Panc1 (cell line): ENCODE measurements at regions not wholly inside any gene's neighbourhood (a gene's known extent, or its start where the extent isn't known, plus 50 kb on each side); places are given as distances from the start of the nearest gene placed in this dataset.

Experiments used
- ATAC-seq: fragments of 200-7000 bp; cut with Tn5 transposase; 2 replicates; pipeline ENCODE4 v1.9.1; 2020; ENCODE audit warnings: mild to moderate bottlenecking, moderate library complexity
- BruUV-seq: library from RNA; stranded (reverse); fragments of 400-500 nt; replicated peaks from 2 replicates; lab custom pipeline; 2021; lab: Mats Ljungman, UMichigan
- CTCF ChIA-PET: fragments of 300-600 bp; sonication (Branson Sonifier 250); formaldehyde crosslinking; loops from one replicate; lab custom pipeline; 2022; ENCODE audit warnings: antibody characterized with exemption; lab: Charles Lee
- POLR2A ChIA-PET: fragments of 300-600 bp; sonication (Branson Sonifier 250); formaldehyde crosslinking; loops from one replicate; lab custom pipeline; 2022; ENCODE audit warnings: antibody characterized with exemption; lab: Charles Lee
- DNase-seq: peaks from one replicate; pipeline ENCODE4 v3.0.0-alpha.2; 2010; ENCODE audit warnings: low read depth, low spot score
- H3K27ac ChIP-seq: 2 replicates; pipeline ENCODE4 v1.5.1; 2011; ENCODE audit warnings: mild to moderate bottlenecking, low read length, inconsistent platforms
- H3K27me3 ChIP-seq: fragments of 200-500 bp; sonication (Bioruptor generic); 2 replicates; pipeline ENCODE4 v1.6.0; 2014; ENCODE audit warnings: low read length, inconsistent platforms; ENCODE audit not compliant: control insufficient read depth, insufficient read depth
- H3K36me3 ChIP-seq: fragments of 200-500 bp; sonication (Bioruptor generic); 2 replicates; pipeline ENCODE4 v1.5.1; 2014; ENCODE audit warnings: inconsistent platforms, mild to moderate bottlenecking, low read length, moderate library complexity; ENCODE audit not compliant: control insufficient read depth, insufficient read depth
- H3K4me1 ChIP-seq: 2 replicates; pipeline ENCODE4 v1.5.1; 2011; ENCODE audit warnings: inconsistent platforms, mild to moderate bottlenecking, low read length, moderate library complexity; ENCODE audit not compliant: control insufficient read depth, insufficient read depth
- H3K4me3 ChIP-seq, 2 experiments: 2 replicates each; pipeline ENCODE4 v1.5.1; 2011 to 2012; ENCODE audit warnings: low read depth in 2 of 2, low read length in 2 of 2, mild to moderate bottlenecking in 2 of 2, inconsistent platforms in 1 of 2, moderate library complexity in 1 of 2
- H3K9me3 ChIP-seq: fragments of 200-500 bp; sonication (Bioruptor generic); 2 replicates; pipeline ENCODE4 v1.5.1; 2014; ENCODE audit warnings: low read depth, mild to moderate bottlenecking, inconsistent platforms, low read length, moderate library complexity; ENCODE audit not compliant: control insufficient read depth, insufficient read depth
- POLR2AphosphoS5 ChIP-seq: IDR thresholded peaks from 2 replicates; pipeline ENCODE4 v1.6.1; 2012; ENCODE audit warnings: mild to moderate bottlenecking, low read depth, low read length, moderate library complexity
- SIN3A ChIP-seq: IDR thresholded peaks from 2 replicates; pipeline ENCODE4 v1.6.1; 2012; ENCODE audit warnings: low read depth, mild to moderate bottlenecking, low read length, moderate library complexity, borderline replicate concordance; ENCODE audit not compliant: insufficient read depth
- TCF7L2 ChIP-seq: IDR thresholded peaks from 2 replicates; pipeline ENCODE4 v1.6.1; 2011; ENCODE audit warnings: mild to moderate bottlenecking, low read depth, low read length, inconsistent platforms
- in situ Hi-C: cut with HindIII; loops from 2 replicates; pipeline ENCODE4 v1.10.0; 2016; ENCODE audit warnings: low sequenced_read_pairs, low pct_unique_long_range_greater_than_20kb
- intact Hi-C: fragments of 100-400 bp; cut with micrococcal nuclease; formaldehyde crosslinking; loops from one replicate; pipeline ENCODE4 v1.10.0; 2022; ENCODE audit not compliant: unreplicated experiment
- TF ChIP-seq, protein P1 (sequence below), 2 experiments: IDR thresholded peaks; 2 replicates each; pipeline ENCODE4 v1.6.1; 2011 to 2012; ENCODE audit warnings: low read depth in 2 of 2, control low read depth in 1 of 2, low read length in 1 of 2, mild to moderate bottlenecking in 1 of 2, moderate library complexity in 1 of 2; ENCODE audit not compliant: insufficient read depth in 1 of 2
- TF ChIP-seq, protein P2 (sequence below): fragments of 450-650 bp; IDR thresholded peaks from 2 replicates; pipeline ENCODE4 v1.5.1; 2017; ENCODE audit warnings: mild to moderate bottlenecking

- DNase-seq (no peak), ATAC-seq (no peak)
- in situ Hi-C loops: no loop called here
- TF ChIP-seq, protein P1, sequence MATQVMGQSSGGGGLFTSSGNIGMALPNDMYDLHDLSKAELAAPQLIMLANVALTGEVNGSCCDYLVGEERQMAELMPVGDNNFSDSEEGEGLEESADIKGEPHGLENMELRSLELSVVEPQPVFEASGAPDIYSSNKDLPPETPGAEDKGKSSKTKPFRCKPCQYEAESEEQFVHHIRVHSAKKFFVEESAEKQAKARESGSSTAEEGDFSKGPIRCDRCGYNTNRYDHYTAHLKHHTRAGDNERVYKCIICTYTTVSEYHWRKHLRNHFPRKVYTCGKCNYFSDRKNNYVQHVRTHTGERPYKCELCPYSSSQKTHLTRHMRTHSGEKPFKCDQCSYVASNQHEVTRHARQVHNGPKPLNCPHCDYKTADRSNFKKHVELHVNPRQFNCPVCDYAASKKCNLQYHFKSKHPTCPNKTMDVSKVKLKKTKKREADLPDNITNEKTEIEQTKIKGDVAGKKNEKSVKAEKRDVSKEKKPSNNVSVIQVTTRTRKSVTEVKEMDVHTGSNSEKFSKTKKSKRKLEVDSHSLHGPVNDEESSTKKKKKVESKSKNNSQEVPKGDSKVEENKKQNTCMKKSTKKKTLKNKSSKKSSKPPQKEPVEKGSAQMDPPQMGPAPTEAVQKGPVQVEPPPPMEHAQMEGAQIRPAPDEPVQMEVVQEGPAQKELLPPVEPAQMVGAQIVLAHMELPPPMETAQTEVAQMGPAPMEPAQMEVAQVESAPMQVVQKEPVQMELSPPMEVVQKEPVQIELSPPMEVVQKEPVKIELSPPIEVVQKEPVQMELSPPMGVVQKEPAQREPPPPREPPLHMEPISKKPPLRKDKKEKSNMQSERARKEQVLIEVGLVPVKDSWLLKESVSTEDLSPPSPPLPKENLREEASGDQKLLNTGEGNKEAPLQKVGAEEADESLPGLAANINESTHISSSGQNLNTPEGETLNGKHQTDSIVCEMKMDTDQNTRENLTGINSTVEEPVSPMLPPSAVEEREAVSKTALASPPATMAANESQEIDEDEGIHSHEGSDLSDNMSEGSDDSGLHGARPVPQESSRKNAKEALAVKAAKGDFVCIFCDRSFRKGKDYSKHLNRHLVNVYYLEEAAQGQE (IDR thresholded peaks at IDR 0.05; ENCODE audit: insufficient read depth in 1 of 2, low read depth in 2 of 2, low read length in 1 of 2): no peak
- TF ChIP-seq, protein P2, sequence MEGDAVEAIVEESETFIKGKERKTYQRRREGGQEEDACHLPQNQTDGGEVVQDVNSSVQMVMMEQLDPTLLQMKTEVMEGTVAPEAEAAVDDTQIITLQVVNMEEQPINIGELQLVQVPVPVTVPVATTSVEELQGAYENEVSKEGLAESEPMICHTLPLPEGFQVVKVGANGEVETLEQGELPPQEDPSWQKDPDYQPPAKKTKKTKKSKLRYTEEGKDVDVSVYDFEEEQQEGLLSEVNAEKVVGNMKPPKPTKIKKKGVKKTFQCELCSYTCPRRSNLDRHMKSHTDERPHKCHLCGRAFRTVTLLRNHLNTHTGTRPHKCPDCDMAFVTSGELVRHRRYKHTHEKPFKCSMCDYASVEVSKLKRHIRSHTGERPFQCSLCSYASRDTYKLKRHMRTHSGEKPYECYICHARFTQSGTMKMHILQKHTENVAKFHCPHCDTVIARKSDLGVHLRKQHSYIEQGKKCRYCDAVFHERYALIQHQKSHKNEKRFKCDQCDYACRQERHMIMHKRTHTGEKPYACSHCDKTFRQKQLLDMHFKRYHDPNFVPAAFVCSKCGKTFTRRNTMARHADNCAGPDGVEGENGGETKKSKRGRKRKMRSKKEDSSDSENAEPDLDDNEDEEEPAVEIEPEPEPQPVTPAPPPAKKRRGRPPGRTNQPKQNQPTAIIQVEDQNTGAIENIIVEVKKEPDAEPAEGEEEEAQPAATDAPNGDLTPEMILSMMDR: no peak
- H3K36me3 ChIP-seq: no peaks in the 10 kb centered on the region
- H3K27ac ChIP-seq: no peak overlapping the region
- no peaks in the 10 kb centered on the region for H3K27me3 ChIP-seq
- no peaks in the 10 kb centered on the region for H3K9me3 ChIP-seq
- intact Hi-C loops: no loop called here
- no peaks in the 10 kb centered on the region for H3K4me1 ChIP-seq
- ChIA-PET POLR2A (no interaction called here), CTCF (no interaction called here)
- BruUV-seq: no TSS peak
- H3K4me3 ChIP-seq: no peak overlapping the region
Measured at GRCh38 chr3:82643948-82644347, 882.5 kb upstream of the GBE1 start.

DNA sequence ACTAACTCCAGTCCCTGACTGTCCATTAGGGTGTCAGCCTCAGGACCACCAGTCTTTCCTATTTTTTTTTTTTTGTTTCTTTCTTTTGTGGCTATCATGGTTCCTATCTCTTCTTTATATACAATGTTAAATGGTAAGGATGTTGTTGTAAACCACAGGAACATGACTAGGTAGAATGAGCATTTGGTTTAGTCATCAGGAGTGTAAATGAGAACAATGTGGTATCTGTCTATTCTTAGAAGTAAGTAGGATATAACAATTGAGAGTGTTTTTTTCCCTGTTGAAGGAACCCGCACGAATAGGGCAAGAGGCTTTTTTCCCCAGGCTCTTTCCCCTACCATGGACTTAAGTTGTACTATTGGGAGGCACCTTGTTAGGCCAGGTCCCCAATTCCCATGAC lies 880.3 kb upstream of the GBE1 start:
- CTCF ChIA-PET: no interaction called here
- Histone ChIP-seq H3K4me1 (no peaks in the 10 kb centered on the region), H3K27ac (no peak overlapping the region), H3K4me3 (no peak overlapping the region), H3K9me3 (no peaks in the 10 kb centered on the region), H3K36me3 (no peaks in the 10 kb centered on the region), H3K27me3 (no peaks in the 10 kb centered on the region)
- TF ChIP-seq SIN3A (no peak), TCF7L2 (no peak), POLR2AphosphoS5 (no peak)
- TF ChIP-seq, protein P1 (IDR thresholded peaks at IDR 0.05; ENCODE audit: insufficient read depth in 1 of 2, low read depth in 2 of 2, low read length in 1 of 2): no peak
- TF ChIP-seq, protein P2: no peak
- POLR2A ChIA-PET: no interaction called here
- no peak for ATAC-seq
- no peak for DNase-seq
- intact Hi-C loops (no loop called here), in situ Hi-C loops (no loop called here)
- BruUV-seq: no TSS peak
